GM19023 (cell line): ENCODE measurements at regions not wholly inside any gene's neighbourhood (a gene's known extent, or its start where the extent isn't known, plus 50 kb on each side); places are given as distances from the start of the nearest gene placed in this dataset.
"Not testable (repeated sequence)": the region's sequence is repeated elsewhere in the genome, so short reads cannot be mapped to it uniquely, and the experiment has no call there.

Experiments
- ATAC-seq: cut with Tn5 transposase; IDR thresholded peaks from one replicate; pipeline ENCODE4 v1.9.1; 2021; ENCODE audit warnings: mild to moderate bottlenecking, moderate library complexity; ENCODE audit not compliant: unreplicated experiment

DNA sequence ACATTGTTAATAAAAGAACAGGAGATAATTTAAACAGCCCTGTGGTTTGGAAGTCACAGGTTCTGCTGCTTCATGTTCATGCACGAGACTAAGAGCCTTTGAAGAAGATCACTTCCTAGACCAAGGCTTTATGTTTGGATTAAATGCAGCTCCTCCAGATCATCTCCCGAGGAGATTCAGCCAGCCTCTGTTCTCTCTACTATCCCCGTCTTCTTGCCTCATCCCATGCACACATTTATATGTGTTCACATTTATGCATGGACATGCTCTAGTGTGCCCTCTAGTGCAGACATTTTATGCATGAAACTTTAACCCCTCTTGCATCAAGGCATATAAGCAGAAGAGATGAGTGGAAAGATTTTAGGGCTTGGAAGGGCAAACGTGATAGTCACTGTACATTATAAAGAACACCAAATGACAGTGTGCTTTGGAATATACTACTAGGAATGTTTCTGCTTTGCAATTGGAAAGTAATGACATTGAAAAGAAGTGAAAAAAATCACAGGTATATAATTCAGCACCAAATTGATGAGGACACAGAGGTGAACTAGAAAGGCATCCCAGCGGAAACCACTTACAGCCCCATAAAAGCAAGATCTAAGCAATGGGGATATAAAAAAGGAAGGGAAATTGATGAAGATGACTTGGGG, 271.5 kb upstream of the PLGLB2 start:
- ATAC-seq = not testable (repeated sequence)

DNA sequence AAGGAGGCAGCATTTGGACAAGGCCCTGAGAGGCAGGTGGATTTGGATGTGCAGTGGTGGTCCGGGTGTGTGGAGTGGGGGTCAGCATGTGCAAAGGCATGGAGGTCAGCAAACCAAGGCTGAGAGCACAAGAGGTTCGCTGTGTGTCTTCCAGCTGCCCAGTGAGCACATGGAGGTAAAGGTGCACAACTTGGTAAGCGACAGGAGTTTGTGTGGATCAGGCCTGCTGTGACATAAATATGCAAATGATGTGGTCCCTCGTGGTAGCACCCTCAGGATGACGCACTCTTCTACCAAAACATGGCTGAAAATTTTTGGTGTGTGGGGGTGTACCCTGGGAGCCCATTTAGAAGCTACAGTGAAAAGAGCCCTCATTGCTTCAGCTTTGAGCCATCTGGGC, 271.0 kb upstream of the PLGLB2 start:
- ATAC-seq = not testable (repeated sequence)

DNA sequence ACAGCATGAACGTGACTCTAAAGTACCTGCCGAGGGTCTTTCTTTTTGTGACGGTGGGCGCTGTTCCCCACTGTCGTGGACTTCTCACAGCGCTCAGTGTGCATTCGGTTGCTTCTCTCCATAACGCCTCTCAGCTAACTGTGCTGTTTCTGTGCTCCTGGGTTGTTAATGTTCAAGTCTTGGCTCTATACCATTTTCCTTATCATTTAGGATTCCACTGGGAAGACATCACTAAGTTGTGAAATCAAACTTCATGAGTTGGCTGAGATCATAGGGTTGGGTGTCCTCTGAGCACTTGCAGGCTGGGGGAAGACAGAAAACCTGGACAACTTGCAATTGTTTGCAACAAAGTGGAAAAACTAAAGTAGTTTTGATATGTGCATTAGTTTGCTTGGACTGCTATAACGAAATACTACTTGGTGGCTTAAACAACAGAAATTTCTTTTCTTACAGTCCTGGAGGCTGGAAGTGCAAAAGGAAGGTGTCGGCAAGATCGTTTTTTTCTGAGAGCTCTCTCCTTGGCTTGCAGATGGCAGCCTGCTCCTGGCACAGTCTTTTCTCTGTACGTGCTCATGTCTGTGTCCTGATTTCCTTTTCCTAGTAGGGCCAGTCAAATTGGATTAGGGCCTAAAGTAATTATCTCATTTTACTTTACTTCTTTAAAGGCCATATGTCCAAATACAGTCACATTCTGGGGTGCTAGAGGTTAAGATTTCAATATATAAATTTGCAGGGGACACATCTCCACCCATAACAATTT, 270.0 kb upstream of the PLGLB2 start:
- not testable (repeated sequence) for ATAC-seq

DNA sequence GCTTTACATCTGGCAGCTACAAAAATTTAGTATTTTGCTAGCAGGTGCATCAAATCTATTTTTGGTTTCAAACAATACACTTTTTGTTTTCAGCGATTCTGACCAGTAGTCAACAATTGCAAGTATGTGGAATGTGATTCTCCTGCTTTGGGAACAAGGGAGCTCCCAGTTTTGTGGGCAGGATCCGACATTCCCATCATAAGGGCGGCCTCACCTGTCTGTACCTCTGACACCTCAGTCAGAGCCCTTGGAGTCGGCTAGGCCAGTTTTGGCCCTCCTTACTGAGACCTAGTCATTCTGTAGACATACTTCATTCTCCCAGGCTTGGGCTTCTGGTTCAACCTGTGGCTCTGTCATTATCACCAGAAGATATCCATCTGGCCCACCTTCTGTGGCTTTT, 269.0 kb upstream of the PLGLB2 start:
- ATAC-seq = not testable (repeated sequence)

DNA sequence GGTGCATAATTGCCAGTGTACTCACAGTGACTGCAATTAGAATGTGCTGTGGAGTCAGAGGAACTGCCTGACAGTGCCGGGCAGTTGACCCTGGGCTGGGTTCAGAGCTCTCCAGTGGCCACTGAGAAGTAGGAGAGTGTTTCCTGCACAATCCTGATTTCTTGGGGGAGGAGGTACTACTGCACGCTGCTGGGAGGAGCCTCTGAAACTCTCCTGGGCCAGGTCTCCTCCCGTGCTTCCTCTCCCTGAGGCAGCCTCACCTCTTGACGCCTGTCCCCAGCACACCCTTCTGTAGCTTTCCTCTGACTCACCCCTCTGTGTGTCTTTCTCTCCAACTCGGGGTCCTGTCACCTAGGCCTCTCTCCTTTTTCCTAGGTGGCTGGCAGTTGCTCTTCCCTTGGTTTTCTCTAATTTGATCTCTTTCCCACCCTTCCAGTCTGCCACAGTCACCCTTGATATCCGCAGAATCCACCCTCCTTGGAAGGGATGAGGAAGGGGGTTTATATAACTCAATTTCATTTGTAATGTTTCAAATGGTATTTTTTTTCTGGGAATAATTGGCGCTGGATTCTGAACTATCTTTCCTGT, 264.7 kb upstream of the PLGLB2 start:
- not testable (repeated sequence) for ATAC-seq

DNA sequence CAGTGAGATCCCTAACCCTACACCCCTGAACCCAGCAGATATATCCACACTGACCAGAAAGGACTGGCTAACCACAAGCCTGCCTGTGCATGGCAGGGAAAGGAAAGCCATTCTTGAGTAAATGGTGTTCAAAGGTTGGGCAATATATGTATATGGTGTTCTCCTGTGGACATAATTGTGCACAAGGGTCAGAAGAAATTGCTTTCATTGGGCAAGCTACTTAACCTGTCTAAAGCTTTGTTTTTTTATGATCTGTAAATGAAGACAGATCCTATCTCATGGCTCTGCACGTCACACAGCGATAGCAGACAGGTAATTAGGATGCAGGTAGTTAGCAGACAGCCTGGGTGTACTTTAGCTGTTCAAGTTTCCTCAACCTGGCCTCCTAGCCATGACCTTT, 263.5 kb upstream of the PLGLB2 start:
- ATAC-seq = not testable (repeated sequence)

DNA sequence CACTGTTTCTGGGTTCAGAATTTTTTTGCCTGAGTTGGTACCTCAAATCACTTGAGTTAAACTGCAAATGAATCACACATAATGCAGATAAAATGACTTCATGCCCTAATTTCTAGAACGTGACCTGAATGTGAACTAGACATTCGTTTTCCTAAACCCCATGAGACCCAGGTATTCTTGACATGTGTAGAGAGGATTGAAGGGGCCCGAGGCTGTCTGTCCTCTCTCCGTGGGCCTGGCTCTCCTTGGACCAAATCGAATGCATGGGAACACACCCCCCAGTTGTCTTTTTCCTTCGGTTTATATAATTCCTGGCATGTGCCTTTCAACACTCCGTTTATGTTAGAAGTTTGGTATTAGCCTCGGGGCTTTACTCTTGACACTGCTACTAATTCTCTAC, 262.4 kb upstream of the PLGLB2 start:
- ATAC-seq = peak; percentile 4

DNA sequence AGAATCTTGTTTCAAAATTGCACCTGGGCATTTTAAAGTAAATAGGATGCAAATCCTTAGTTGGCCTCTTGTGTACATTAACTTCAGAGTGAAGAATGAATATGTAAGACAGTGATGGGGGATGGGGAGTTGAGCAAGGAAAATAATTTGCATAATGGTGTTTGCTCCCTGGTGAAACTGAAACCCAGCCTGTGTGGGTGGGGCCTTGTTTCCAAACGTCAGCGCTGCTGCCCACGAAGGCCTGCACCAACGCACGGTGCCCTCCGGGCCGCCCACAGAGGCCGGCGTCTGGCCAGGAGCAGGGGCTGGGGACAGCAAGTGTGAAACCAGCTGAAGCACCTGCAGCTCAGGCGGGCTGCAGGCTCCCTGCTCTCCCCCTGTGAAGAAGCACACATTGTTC, 262.0 kb upstream of the PLGLB2 start:
- peak; percentile 92 for ATAC-seq

DNA sequence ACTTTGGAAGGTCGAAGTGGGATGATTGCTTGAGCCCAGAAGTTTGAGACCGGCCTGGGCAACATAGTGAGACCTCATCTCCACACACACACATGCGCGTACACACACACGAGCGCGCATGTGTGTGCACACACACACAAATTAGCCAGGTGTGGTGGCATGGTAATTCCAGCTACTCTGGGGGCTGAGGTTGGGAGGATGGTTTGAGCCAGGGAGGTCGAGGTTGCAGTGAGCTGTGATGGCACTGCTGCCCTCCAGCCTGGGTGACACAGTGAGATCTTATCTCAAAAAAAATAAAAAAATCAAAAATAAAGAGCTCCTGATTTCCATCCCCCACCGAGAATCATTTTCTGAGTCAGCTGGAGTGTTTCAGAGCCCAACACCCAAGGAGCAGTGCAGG, 261.5 kb upstream of the PLGLB2 start:
- not testable (repeated sequence) for ATAC-seq

DNA sequence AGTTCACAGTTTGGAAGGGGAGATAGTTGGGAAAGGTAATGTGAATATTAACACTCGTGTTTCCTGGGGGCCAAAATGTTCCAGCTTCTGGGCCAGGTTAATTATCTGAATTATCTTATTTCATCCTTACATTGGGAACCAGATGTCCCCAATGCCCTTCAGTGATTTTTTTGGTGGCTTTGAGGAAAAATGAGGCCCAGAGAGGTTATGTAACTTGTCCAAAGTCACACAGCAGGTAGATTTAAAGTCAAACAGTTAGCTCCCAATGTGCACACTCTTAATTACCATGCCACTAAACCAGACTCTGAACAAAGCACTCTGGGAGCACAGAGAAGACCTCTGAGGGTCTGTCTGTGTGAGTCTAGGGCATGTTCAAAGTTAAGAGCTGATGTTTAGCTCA, 259.9 kb upstream of the PLGLB2 start:
- ATAC-seq = not testable (repeated sequence)

DNA sequence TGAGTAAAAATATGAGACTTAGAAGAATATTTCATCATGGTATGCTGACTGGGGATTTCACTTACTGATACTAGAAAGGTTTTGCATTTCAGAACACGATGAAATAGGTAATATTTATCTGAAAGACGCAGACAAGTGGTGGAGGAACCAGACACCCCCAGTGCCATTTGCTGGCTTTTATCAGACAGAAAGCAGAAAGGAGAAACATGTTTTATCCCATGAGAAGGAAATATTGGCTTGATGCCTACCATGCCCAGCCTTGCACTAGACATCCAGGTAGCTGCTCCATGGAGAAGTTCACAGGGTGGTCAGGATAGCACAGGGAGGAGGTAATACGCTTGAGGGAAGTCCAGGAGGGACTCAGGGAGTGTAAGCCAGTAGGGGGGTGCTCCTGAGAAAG, 258.9 kb upstream of the PLGLB2 start:
- ATAC-seq = not testable (repeated sequence)

DNA sequence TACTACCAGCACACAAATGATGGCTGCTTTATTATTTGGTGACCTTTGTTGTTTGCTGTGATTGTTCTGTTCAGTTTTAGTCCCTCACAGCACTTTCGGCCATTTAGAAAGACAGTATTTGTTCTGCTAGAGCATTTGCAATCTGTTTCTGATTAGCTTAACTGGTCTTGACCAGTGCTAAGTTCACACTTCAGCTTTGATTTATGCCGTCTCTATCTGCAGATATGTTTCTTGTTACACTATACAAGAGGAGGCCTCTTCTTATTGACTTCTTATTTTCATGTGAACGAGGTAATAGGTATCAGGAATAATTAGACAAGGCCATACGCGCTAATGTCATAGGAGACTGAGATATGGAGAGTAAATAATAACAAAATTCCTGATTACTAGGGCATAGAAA, 253.0 kb upstream of the PLGLB2 start:
- ATAC-seq = not testable (repeated sequence)

DNA sequence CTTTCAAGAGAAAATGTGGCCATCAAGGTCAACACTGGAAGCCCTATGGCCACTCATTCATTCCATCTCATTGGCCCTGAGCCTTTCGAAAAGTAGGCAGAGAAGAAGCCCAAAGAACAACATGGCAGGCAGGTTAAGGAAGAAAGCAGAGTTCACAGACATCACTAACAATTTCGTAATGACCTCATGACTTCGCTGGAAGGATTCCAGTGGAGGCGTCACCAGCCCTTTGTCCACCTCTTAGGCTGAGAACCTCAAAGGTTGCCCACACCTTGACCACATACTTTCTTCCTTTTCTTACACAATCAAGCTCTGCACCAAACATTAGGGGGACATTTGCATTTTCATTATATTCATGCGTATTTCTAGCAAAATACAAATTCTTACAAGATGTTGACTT, 252.4 kb upstream of the PLGLB2 start:
- ATAC-seq = not testable (repeated sequence)

DNA sequence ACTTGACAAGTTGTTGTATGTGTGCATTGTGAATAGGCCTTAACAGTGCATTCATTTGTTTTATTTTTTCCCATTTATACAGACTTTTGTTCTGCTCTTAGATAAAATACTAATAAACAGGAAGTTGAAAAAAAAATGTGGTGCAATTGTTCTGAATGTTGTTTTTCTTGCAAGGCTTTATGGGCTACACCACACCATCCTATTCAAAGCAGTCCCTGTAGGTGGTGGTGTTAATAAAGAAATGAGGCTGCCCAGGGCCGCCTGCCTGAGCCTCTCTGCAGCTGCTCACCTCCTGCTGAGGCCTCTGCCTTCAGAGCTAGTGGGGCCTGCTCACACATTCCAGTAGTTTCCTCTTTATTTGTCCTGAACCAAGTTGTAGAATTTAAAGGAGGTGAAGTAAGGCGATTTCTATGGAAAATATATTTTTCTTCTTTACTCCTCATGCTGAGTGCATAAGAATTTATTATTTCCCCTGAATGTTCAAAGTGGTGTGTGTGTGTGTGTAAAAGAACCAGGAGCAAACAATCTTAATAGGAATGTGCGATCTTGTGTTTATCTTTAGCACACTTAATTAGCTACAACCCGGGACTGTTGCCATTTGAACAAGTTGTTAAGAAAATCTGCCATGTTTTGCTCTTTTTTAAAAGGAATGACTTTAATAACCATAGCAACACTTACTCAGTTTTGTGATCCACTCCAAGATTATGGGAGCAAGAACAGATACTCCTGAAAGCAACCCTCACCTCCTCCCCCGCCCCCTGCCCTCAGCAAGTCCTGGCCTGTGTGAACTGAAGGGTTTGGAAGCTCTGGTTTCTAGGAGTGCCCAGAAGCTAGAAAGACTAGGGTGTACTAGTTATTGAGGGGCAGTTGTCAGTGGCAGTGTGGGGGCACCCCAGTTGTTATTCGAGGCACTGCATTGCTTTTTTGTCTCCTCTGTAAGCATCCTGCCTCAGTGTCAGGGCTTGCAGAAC, 251.6 kb upstream of the PLGLB2 start:
- peak; percentile 85 for ATAC-seq

DNA sequence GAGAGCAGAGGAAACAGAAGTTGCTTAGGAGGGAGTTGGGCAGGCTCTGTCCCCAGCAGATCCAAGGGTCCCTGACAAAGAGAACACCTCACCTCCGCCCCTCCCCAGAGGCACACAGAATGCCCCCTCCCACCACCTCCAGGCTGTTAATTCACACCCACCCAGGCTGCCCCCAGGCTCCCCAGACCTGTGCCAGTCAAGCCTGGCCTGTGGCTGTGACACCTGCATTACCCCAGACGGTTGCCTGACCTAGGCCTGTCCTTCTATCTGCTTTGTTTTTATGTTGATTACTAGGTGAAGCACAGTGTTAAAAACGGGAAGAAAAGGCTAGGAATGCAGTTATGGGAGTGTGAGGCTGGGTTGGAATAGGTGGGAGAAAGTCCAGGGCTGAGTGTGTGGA, 250.8 kb upstream of the PLGLB2 start:
- ATAC-seq = not testable (repeated sequence)

DNA sequence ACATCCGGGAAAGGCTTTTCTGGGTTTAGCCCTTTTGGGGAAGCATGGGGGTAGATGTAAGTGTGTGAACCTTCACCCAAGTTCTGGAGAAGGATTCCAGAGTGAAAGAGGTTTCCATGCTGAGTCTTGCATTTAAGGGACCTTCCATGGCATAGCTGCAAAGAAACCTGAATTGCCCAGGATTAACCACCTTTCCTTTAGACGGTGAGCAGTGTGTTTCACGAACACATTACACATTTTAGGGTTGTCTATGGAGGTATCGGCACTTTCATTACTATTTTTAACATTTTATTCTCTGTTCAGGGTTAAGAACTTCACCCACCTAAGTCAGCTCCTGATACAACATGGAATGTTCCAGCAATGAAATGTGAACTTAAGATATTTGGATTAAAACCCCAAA, 250.2 kb upstream of the PLGLB2 start:
- not testable (repeated sequence) for ATAC-seq

DNA sequence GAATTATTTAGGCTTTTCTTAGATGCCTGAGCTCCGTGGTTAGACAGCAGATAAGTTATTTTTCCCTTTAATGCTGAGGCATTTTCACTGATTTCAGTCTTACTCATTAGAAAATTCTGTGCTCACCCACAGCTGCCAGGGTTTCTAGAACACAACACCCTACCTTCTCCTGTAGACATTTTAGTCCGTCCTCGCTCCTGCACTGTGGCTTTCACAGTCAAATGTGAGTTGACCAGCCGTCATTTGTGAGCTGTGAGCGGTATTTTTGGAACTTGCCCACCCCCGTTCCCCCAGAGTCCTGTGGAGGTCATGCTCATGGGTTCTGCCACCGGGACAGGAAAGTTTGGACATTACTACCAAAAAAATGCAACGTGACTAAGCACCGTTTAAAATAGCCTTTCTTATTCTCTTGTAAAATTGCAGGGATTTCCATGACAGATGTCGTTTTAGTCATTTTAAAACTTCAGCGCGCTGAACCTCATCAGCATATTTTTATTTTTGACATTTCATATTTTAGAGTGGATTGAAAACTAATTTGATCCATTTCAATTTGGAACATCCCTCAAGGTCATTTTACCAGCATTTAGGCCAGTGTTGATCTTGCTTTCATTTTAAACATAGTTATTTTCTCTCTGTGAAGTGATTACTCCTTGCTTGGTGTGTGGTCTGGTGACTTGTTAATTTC, 249.6 kb upstream of the PLGLB2 start:
- peak; percentile 65 for ATAC-seq

DNA sequence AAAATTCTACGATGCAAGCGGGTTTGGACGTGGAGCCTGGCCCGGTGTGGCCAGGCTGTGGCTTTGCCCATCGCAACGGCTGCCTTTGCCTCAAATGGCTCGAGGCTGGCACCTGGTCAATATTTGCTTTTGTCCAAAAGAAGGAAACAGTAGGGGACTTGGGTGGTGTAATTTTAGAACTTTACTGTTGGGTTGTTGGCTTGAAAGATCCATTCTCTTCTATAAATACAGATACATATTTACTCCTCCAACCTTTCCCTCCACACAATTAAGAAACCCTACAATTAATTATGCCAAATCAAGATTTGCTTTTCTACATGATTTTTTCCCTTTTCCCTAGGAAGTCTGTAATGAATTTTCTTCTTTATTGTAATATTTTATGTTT, 249.0 kb upstream of the PLGLB2 start:
- ATAC-seq = not testable (repeated sequence)

DNA sequence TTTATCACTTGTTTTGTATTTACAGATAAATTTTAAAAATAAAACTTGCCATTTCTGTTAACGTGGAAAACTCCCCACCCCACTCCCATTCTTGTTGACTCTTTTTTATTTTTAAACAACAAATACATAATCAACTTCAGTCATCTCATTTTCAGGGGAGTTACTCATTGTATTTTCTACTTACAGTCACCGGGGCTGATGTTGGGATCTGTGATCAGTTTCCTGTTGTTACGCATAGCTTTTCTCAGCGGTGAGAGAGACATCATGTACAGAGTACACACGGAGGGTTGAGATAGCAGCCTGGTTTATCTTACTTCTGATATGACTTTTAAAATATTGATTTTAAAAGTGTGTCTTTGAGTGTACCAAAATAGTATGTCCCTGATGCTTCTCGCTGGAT, 248.0 kb upstream of the PLGLB2 start:
- not testable (repeated sequence) for ATAC-seq

DNA sequence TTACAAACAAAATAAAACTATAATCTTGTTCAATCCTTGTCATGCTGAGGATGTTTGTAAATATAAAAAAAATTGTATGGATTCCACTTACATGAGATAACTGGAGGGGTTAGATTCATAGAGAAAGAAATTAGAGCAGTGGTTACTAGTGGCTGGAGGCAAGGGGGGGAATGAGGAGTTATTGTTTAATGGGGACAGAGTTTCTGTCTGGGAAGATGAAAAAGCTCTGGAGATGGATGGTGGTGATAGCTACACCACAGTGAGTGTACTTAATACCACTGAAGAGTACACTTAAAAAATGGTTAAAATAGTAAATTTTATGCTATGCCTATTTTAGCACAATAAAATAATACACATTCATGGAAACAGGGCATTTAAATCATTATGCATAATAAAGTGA, 247.5 kb upstream of the PLGLB2 start:
- not testable (repeated sequence) for ATAC-seq
